OCI-LY7 (cell line): ENCODE measurements at regions not wholly inside any gene's neighbourhood (a gene's known extent, or its start where the extent isn't known, plus 50 kb on each side); places are given as distances from the start of the nearest gene placed in this dataset.

Source experiments
- CTCF ChIP-seq: fragments of 200-600 bp; sonication (generic); conservative IDR thresholded peaks from 2 replicates; pipeline ENCODE4 v1.5.1; 2014; ENCODE audit warnings: mild to moderate bottlenecking, antibody characterized with exemption, low read length, moderate library complexity, mixed read lengths
- EZH2phosphoT487 ChIP-seq: fragments of 200-600 bp; sonication (generic); IDR thresholded peaks from 2 replicates; pipeline ENCODE4 v1.6.1; 2018; ENCODE audit warnings: low read depth, borderline replicate concordance, mild to moderate bottlenecking, mixed run types, antibody characterized with exemption, low read length, moderate library complexity, mixed read lengths

- TF ChIP-seq CTCF: no peak
- no peak for TF ChIP-seq EZH2phosphoT487
Observed at GRCh38 chr5:1934056-1934394, 51.3 kb upstream of the IRX4 start.
